BLaER1 treated with 17β-estradiol and CSF1 and Interleukin-3, amounts not matched to agents 10 nM and 100 nM (cell line): ENCODE measurements at regions not wholly inside any gene's neighbourhood (a gene's known extent, or its start where the extent isn't known, plus 50 kb on each side); places are given as distances from the start of the nearest gene placed in this dataset.

Source experiments
- H3K27ac ChIP-seq, 11 experiments: shearing (Covaris generic); formaldehyde crosslinking; 2 replicates each; pipeline ENCODE4 v1.8.1; 2022
- H3K27me3 ChIP-seq, 11 experiments: shearing (Covaris generic); formaldehyde crosslinking; 2 replicates each; pipeline ENCODE4 v1.8.1; 2022
- H3K36me3 ChIP-seq, 11 experiments: shearing (Covaris generic); formaldehyde crosslinking; 2 replicates each; pipeline ENCODE4 v1.8.1; 2022
- H3K4me1 ChIP-seq, 10 experiments: shearing (Covaris generic); formaldehyde crosslinking; 2 replicates each; pipeline ENCODE4 v1.8.1; 2022
- H3K4me2 ChIP-seq, 11 experiments: shearing (Covaris generic); formaldehyde crosslinking; 2 replicates each; pipeline ENCODE4 v1.8.1; 2022
- H3K4me3 ChIP-seq, 10 experiments: shearing (Covaris generic); formaldehyde crosslinking; 2 replicates each; pipeline ENCODE4 v1.8.1; 2022
- H3K9ac ChIP-seq, 11 experiments: shearing (Covaris generic); formaldehyde crosslinking; 2 replicates each; pipeline ENCODE4 v1.8.1; 2022
- H3K9me3 ChIP-seq, 11 experiments: shearing (Covaris generic); formaldehyde crosslinking; replicated peaks in 1 of 11; 2 replicates each; pipeline ENCODE4 v1.8.1; 2022
- H4K20me1 ChIP-seq, 11 experiments: shearing (Covaris generic); formaldehyde crosslinking; 2 replicates each; pipeline ENCODE4 v1.8.1; 2022
- Cebpa-rat ChIP-seq, 11 experiments: shearing (Covaris generic); IDR thresholded peaks; 2 replicates each; pipeline ENCODE4 v1.8.1; 2022

DNA sequence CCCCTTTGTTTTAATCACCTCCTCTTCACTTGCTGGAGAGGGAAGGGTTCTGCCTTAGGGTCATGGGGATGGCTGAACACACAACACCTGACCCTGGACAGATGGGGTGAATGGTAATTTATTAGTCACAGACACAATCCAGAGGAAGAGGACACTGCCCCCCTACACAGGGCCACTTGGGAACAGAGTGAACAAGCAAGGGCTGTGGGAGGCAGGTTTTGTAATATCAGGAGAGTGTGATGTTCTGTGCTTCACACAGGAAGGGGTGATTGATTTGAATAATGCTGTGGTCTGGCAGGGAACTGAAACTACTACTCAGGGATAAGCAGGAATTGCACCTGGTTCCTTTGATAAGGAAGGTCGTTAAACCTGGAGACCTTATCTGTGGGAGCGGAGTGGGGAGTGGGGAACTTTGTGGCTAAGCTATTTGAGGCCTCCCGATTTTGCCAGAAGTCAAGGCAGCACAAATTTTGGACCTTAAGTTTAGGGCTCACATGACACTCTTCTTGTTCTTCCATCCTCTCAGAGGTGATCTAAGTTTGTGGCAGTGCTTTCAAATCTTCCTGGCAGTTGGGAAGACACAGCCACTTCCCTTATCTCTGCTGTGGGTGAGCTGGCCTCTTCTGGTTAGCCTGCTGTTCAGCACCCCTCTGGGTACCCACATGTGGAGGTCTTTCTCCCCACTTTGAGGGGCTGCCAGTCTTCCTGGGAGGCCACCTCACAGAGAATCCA is 77.8 kb downstream of the CD164 start:
- H4K20me1 ChIP-seq: no peaks in the 10 kb centered on the region
- H3K9ac ChIP-seq: peak overlapping the region in 8 of 11 experiments; percentile 4 to 61 (median 38); a peak in 13 of 22 replicates
- H3K36me3 ChIP-seq: no peaks in the 10 kb centered on the region
- peak overlapping the region in 2 of 10 experiments; percentile 1 to 18; a peak in 1 of 20 replicates for H3K4me3 ChIP-seq
- peaks cover 57 to 79% (median 59%) of the 10 kb centered on the region in 10 experiments for H3K4me1 ChIP-seq
- no peaks in the 10 kb centered on the region for H3K27me3 ChIP-seq
- H3K27ac ChIP-seq: peak overlapping the region in 9 of 11 experiments; percentile 32 to 78 (median 62); a peak in 18 of 22 replicates
- peak overlapping the region; percentile 58 to 84 (median 77) for H3K4me2 ChIP-seq
- peaks cover 0 to 4% (median 0%) of the 10 kb centered on the region in 11 experiments; a peak in 1 of 22 replicates for H3K9me3 ChIP-seq
- 0 out of 22 replicates have a peak, but pooled peaks of 1 of the 11 experiments have one; percentile 24 for TF ChIP-seq Cebpa-rat (IDR thresholded peaks at IDR 0.05)

- Histone ChIP-seq H3K4me1 (peaks cover 64 to 86% (median 66%) of the 10 kb centered on the region in 10 experiments), H4K20me1 (no peaks in the 10 kb centered on the region), H3K9ac (peak overlapping the region in 8 of 11 experiments; percentile 4 to 61 (median 33); a peak in 12 of 22 replicates), H3K27me3 (no peaks in the 10 kb centered on the region), H3K4me3 (no peak overlapping the region; a peak in 1 of 20 replicates), H3K9me3 (peaks cover 0 to 4% (median 0%) of the 10 kb centered on the region in 11 experiments; a peak in 1 of 22 replicates), H3K36me3 (no peaks in the 10 kb centered on the region), H3K4me2 (peak overlapping the region; percentile 58 to 84 (median 77)), H3K27ac (peak overlapping the region in 10 of 11 experiments; percentile 12 to 78 (median 61); a peak in 17 of 22 replicates)
- no peak for TF ChIP-seq Cebpa-rat (IDR thresholded peaks at IDR 0.05)
Measured at GRCh38 chr6:109303640-109304283, 78.5 kb downstream of the CD164 start.

GRCh38 chr6:109303164-109303563 is 79.1 kb downstream of the CD164 start:
- Histone ChIP-seq H3K4me2 (peak overlapping the region in 10 of 11 experiments; percentile 58 to 84 (median 78); a peak in 17 of 22 replicates), H3K9ac (no peak overlapping the region), H3K9me3 (peaks cover 0 to 3% (median 0%) of the 10 kb centered on the region in 11 experiments; a peak in 1 of 22 replicates), H3K4me1 (peaks cover 70 to 90% (median 72%) of the 10 kb centered on the region in 10 experiments), H3K27ac (peak overlapping the region in 2 of 11 experiments; percentile 72 to 78; a peak in 2 of 22 replicates), H3K27me3 (no peaks in the 10 kb centered on the region), H3K36me3 (no peaks in the 10 kb centered on the region), H3K4me3 (no peak overlapping the region), H4K20me1 (no peaks in the 10 kb centered on the region)
- no peak for TF ChIP-seq Cebpa-rat (IDR thresholded peaks at IDR 0.05)

DNA sequence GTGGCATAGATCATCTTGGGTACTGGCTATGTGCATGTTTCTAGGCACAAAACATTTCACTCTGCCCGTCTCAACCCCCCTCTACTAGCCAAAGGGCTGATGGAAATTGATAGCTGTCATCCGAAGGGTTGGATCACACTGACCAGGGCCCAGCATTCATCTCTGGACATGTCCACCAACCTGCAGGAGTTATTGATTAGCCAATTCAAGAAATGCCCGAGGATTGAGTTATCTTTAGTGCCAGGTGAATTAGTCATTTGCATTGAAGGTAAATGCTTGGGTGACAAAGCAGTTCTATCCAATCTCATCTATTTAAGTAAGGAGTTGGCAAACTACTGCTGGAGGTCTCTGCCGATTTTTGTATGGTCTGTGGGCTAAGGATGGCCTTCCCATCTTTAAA is 80.1 kb downstream of the CD164 start:
- Histone ChIP-seq H3K27me3 (no peaks in the 10 kb centered on the region), H3K9me3 (no peaks in the 10 kb centered on the region), H3K36me3 (no peaks in the 10 kb centered on the region), H3K4me2 (peak overlapping the region in 10 of 11 experiments; percentile 70 to 92 (median 83); a peak in 10 of 22 replicates), H4K20me1 (no peaks in the 10 kb centered on the region), H3K9ac (no peak overlapping the region), H3K4me1 (peaks cover 75 to 90% (median 82%) of the 10 kb centered on the region in 10 experiments), H3K27ac (no peak overlapping the region), H3K4me3 (no peak overlapping the region)
- TF ChIP-seq Cebpa-rat (IDR thresholded peaks at IDR 0.05): no peak

GRCh38 chr6:109301418-109301817 is 80.8 kb downstream of the CD164 start:
- no peaks in the 10 kb centered on the region for H3K27me3 ChIP-seq
- H3K4me1 ChIP-seq: peaks cover 81 to 91% (median 89%) of the 10 kb centered on the region in 10 experiments
- no peak overlapping the region for H3K27ac ChIP-seq
- H3K36me3 ChIP-seq: no peaks in the 10 kb centered on the region
- H4K20me1 ChIP-seq: no peaks in the 10 kb centered on the region
- H3K9ac ChIP-seq: no peak overlapping the region
- peak overlapping the region; percentile 70 to 92 (median 84); a peak in 21 of 22 replicates for H3K4me2 ChIP-seq
- H3K9me3 ChIP-seq: no peaks in the 10 kb centered on the region
- no peak overlapping the region for H3K4me3 ChIP-seq
- no peak for TF ChIP-seq Cebpa-rat (IDR thresholded peaks at IDR 0.05)

- no peaks in the 10 kb centered on the region for H4K20me1 ChIP-seq
- peaks cover 84 to 92% (median 90%) of the 10 kb centered on the region in 10 experiments for H3K4me1 ChIP-seq
- H3K4me2 ChIP-seq: peak overlapping the region; percentile 70 to 92 (median 84)
- H3K36me3 ChIP-seq: no peaks in the 10 kb centered on the region
- no peaks in the 10 kb centered on the region for H3K9me3 ChIP-seq
- peak overlapping the region in 1 of 11 experiments; percentile 67; a peak in 2 of 22 replicates for H3K27ac ChIP-seq
- no peak overlapping the region for H3K9ac ChIP-seq
- TF ChIP-seq Cebpa-rat (IDR thresholded peaks at IDR 0.05): no peak
- no peaks in the 10 kb centered on the region for H3K27me3 ChIP-seq
- H3K4me3 ChIP-seq: no peak overlapping the region
Measured at GRCh38 chr6:109300874-109301273, 81.4 kb downstream of the CD164 start.

GRCh38 chr6:109299776-109300564 is 82.3 kb downstream of the CD164 start:
- H3K4me3 ChIP-seq: no peak overlapping the region
- no peaks in the 10 kb centered on the region for H3K27me3 ChIP-seq
- no peak for TF ChIP-seq Cebpa-rat (IDR thresholded peaks at IDR 0.05)
- peaks cover 83 to 92% (median 90%) of the 10 kb centered on the region in 10 experiments for H3K4me1 ChIP-seq
- H3K4me2 ChIP-seq: peak overlapping the region; percentile 70 to 92 (median 84)
- H3K36me3 ChIP-seq: no peaks in the 10 kb centered on the region
- H4K20me1 ChIP-seq: no peaks in the 10 kb centered on the region
- no peaks in the 10 kb centered on the region for H3K9me3 ChIP-seq
- peak overlapping the region in 10 of 11 experiments; percentile 22 to 67 (median 43); a peak in 15 of 22 replicates for H3K27ac ChIP-seq
- H3K9ac ChIP-seq: peak overlapping the region in 6 of 11 experiments; percentile 3 to 41 (median 9); a peak in 5 of 22 replicates

DNA sequence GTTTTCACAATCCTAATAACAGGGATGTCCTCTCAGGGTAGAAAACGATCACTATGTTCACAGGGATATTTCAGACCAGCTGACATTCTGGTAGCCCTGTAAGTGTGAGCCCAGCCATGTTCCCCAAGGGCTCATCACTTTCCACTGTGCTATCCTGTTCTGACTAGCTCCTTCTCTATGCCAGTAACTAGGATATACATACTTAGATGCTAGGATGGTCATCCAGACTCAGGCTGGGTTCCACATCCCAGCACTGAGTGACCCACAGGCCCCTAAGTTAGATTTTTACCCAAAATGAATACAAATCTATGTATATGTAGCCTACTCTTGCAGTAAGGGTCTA is 83.0 kb downstream of the CD164 start:
- H3K9me3 ChIP-seq: no peaks in the 10 kb centered on the region
- H4K20me1 ChIP-seq: no peaks in the 10 kb centered on the region
- peaks cover 83 to 92% (median 90%) of the 10 kb centered on the region in 10 experiments for H3K4me1 ChIP-seq
- H3K4me2 ChIP-seq: peak overlapping the region; percentile 70 to 92 (median 84)
- no peaks in the 10 kb centered on the region for H3K27me3 ChIP-seq
- H3K4me3 ChIP-seq: no peak overlapping the region
- H3K36me3 ChIP-seq: no peaks in the 10 kb centered on the region
- 0 out of 22 replicates have a peak overlapping the region, but pooled peaks of 1 of the 11 experiments have one; percentile 14 for H3K9ac ChIP-seq
- peak overlapping the region in 8 of 11 experiments; percentile 1 to 55 (median 11); a peak in 9 of 22 replicates for H3K27ac ChIP-seq
- no peak for TF ChIP-seq Cebpa-rat (IDR thresholded peaks at IDR 0.05)
